ENCODE measurements at regions not wholly inside any gene's neighbourhood (a gene's known extent, or its start where the extent isn't known, plus 50 kb on each side); places are given as distances from the start of the nearest gene placed in this dataset.
"Not testable (repeated sequence)": the region's sequence is repeated elsewhere in the genome, so short reads cannot be mapped to it uniquely, and the experiment has no call there.

- no peak for DNase-seq (ENCODE audit: low read depth)
Measured at GRCh38 chr12:92431146-92431545, 271.6 kb upstream of the PLEKHG7 start.

DNA sequence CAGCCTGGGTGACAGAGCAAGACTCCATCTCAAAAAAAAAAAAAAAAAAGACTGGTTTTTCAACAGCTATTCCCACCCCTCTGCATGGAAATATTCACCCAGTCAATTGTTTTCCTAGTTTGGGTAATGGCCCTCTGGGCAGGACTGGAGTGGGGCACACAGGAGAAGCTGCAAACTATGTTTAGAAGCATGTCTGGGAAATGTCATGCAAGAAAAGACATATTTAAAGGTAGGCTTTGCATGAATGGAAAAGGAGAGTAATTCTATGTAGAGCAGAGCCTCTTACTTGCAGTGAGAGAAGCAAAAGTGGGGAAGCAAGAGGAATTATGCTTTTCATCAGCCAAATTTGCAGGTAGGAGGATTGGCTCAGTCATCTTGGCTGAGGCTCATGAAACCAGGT lies 276.5 kb upstream of the PLEKHG7 start:
- no peak for DNase-seq (ENCODE audit: low read depth)

DNA sequence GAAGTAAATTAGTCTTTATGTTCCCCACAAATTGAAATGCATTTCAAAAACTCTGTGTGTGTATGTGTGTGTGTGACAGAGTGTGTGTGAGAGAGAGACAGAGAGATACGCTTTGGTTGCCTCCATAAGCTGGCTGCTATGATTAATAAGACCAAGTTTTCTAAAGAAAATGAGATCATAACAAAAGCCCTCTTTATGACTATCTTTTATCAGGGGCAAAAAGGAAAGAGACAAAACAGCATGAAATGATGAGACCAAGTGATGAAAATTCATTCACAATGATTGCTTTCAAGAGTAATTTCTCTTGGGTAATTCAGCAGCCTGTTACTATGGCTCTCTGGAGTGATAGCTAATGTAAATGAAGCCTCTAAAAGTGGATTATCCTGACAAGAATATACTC lies 277.6 kb upstream of the PLEKHG7 start:
- DNase-seq (ENCODE audit: low read depth) = no peak

GRCh38 chr12:92424338-92424737 lies 278.5 kb upstream of the PLEKHG7 start:
- DNase-seq (ENCODE audit: low read depth) = no peak

GRCh38 chr12:92421701-92422100 lies 276.1 kb upstream of the BTG1 start:
- no peak for DNase-seq (ENCODE audit: low read depth)

DNA sequence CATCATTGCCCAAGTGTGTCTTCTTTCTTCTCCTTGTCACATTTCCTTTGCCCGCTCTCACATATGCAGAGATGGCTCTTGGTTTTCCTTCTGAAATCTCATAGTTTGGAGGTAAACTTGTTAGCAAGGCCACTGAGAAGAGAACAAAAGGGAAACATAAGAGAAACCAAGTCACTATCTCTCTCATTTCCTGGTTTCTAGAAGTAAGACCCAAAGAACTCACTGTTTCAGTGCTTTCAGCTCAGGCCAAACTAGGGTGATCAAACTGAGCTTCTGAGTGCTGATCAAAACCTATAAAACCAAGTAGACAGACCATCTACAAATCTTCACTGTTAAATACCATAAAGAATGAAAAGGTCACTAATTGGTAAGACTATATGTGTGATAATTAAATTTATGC lies 275.4 kb upstream of the BTG1 start:
- DNase-seq (ENCODE audit: low read depth) = no peak

GRCh38 chr12:92419201-92419600 lies 273.6 kb upstream of the BTG1 start:
- no peak for DNase-seq (ENCODE audit: low read depth)

DNA sequence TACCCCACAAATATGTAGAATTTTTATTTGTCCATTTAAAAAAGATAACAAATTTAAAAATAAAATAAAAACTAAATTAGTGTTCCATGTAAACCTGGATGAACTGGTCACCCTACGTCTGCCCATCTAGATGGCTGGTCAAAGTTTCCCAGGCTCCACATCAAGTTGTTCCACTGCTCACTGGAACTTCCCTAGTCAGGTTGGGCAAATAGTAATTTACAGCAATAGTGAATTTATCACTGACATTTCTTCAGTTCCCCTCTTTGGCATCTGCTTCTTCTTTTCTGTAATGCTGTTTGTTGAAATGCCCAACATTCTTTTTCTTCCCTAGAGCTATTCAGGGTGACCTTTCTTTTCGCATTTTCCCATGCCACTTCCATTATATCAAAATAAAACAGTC lies 272.7 kb upstream of the BTG1 start:
- DNase-seq (ENCODE audit: low read depth) = no peak

GRCh38 chr12:92417373-92417772 lies 271.7 kb upstream of the BTG1 start:
- no peak for DNase-seq (ENCODE audit: low read depth)

DNA sequence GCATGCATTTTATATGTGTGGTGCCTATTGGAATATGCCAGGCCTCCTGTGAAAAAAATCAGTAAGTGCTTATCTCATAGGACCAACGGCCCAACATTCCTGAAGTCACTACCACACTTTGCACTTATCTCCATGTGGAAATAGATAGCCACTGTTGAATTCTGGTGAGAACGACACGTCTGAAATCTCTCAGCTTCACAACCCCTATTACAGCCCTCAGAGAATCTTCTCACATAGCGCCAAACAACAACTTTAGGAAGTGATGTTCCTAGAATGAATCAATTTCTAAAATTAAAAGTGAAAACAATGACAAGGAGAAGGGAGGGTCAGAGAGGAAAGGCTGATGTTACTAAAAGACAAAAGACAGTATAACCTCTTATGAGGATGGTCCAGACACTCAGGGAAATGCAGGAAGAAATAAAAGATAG lies 270.8 kb upstream of the BTG1 start:
- no peak for DNase-seq (ENCODE audit: low read depth)

DNA sequence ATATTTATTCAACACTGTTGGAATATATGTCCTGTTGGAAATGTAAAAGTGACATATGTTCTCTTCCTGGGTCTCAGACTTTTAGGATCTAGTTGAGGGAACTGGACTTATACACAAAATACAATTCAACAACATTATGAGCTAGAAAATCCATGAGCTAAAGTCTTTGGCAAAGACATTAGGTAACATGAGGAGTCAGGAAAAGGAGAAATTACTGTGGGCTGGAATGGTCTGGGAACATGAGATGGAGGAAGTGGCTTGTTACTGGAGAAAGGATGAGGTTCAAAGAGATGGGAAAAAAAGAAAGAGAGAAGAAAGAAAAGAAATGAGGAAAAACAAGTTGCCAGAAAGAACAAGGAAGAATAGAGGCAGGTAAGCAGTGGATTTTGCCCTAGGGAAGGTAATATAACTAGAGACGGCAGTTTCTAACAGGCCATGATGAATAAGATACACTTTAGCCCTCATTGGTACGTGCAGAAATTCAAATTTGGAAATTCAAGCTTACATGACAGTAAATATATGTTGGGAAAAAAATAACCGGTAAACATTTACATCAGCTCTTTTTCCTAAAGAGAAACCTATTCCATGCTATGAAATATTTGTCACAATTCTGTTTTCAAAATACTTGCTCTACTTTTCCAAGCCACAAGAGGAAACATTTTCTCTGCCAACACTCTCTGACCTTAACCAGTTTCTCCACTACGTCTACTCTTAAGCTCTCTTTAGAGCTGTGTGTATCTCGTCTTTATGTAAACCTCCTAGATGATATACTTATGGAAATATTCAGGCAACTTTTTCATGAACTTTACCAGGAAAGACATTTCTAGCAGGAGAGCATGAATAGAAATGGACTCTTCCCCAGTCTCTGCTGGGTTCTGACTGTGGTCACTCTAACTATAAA lies 268.8 kb upstream of the BTG1 start:
- DNase-seq (ENCODE audit: low read depth) = no peak

- DNase-seq (ENCODE audit: low read depth) = no peak
Measured at GRCh38 chr12:92413286-92413685, 267.6 kb upstream of the BTG1 start.

DNA sequence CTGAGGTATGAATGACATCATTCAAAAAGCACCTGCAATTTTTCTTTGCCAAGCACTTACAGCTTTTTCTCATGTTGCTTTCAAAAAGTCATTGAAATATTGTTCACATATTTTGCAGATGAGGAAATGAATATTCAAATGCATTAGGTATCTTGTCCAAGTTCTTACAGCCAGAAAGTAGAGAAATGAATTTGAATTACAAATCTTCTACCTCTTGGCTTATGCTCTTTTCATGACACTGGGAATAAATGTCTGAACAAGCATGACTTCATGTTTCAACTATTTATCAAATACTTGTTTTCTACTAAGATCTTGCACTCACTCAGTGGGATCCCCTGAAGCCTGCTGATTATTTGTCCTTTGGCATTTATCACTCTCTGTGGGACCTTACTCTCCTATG lies 267.2 kb upstream of the BTG1 start:
- peak; percentile 52 for DNase-seq (ENCODE audit: low read depth)

DNA sequence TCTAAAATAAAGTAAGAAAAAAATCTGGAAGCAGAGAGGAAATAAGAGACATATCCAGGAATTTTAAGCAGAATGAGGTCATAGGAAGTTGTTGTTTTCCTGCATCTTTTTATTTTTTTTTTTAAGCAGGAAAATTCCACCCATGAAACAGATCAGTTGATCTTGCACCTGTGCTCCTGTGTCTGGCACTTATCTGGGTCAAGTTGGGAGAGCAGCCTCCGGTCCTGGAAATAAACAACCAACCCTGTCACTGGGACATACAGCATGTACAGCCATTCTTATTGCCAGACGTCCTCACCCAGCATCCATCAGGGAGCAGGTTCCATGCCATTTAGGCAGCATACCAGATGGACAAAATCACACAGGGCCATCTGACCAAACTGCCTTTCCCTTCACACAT lies 266.0 kb upstream of the BTG1 start:
- DNase-seq (ENCODE audit: low read depth) = no peak

DNA sequence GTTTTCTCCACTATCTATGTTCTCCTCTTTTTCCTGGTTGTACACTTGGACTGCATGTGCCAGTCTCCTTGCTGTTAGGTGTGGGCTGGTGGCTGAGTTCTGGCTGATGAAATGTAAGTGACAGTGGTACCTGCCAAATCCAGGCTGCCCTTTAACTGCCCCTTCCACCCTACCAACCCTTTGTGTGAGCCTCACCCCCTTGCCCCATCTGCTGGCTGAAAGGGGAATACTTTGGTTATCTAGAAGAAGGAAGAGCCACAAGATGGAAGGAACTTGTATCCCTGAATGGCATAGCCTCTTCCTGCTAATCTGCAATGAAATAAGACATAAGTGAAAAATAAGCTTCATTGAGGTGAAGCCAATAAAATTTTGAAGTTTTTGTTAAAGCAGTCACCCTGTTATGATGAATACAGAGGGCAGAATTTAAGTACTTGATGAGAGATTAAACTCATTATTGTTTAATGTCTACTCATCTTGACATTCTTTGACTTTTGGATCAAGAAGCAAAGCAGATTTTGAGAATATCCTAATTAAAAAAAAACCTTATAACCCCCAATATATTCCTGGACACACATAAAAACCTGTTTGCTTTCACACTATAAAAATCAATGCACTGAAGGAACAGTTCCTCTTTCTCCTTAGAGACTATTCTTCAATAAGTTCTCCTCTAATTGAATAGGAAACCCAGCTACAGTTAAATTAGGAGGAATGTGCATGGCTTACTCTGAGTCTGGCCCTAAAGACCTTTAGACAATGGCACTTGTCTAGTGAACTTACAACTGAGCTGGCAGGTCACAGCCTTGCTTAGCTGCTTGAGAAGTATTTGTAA lies 262.6 kb upstream of the BTG1 start:
- DNase-seq (ENCODE audit: low read depth) = no peak

GRCh38 chr12:92406404-92407070 lies 260.9 kb upstream of the BTG1 start:
- not testable (repeated sequence) for DNase-seq (ENCODE audit: low read depth)

DNA sequence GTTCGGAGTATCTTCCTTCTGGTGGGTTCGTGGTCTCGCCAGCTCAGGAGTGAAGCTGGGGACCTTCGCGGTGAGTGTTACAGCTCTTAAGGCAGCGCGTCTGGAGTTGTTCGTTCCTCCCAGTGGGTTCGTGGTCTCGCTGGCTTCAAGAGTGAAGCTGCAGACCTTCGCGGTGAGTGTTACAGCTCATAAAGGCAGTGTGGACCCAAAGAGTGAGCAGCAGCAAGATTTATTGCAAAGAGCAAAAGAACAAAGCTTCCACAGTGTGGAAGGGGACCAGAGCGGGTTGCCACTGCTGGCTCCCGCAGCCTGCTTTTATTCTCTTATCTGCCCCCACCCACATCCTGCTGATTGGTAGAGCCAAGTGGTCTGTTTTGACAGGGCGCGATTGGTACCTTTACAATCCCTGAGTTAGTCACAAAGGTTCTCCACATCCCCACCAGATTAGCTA lies 260.2 kb upstream of the BTG1 start:
- not testable (repeated sequence) for DNase-seq (ENCODE audit: low read depth)

DNA sequence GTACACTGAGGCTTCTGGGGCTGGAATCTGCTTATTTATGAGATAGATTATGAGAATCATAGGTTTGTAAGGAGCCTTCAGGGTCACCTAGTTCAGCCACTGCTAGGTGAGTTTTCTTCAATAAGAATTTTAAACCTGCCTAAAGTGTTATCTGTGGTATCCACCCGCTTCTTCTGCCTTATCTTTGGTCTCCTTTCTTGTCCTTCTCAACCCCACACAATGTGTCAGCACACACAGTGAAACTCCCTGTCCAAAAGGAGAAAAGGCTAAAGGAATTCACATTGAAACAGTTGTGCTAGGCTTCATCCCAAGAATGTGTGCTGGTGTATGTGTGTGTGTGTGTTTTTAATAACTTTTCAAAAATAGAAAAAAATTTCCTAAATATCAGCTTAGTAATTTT lies 259.3 kb upstream of the BTG1 start:
- no peak for DNase-seq (ENCODE audit: low read depth)

GRCh38 chr12:92404259-92404894 lies 258.7 kb upstream of the BTG1 start:
- no peak for DNase-seq (ENCODE audit: low read depth)

DNA sequence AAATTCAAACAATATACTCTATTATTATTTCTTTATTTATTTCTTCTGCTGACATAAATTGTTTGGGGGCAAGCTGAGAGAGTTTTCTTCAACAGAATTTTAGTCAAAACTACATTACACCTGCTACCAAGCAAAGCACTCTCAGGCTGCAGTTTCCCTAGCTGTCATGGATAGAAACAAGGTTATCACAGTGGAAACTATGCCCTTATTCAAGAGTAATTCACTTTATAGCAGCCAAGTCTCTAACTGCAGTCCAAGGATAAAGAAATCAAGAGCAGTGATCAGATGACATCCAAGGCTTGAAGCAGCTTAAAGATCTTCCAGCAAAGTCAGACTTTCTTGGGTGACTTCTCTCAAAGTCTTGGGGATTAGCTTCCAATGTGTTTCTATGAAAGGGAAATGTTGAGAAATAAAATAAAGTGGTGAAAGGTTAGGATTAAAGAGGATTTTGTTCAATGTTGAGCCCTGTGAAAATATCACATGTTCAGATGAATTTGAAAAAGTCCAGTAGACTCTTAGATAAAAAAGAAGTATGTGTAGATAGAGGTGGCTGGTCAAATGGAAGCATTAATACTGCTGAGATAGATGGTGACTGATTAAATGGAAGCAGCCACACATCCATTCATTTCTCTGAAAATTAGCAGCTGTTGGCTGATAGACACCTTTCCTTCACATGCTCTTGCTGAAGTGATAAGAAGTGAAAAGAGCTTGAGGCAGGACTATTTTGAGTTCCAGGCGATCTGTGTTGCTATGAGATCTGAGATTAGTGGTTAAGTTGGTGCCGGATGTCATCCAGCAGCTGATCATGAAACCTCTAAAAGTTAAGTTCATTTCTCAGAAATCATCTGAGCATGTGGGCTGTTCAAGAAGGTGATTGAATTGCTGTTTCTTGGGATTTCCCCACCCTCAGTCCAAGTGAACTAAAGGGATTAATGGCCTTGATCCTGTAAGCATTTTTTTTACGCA lies 257.8 kb upstream of the BTG1 start:
- no peak for DNase-seq (ENCODE audit: low read depth)

DNA sequence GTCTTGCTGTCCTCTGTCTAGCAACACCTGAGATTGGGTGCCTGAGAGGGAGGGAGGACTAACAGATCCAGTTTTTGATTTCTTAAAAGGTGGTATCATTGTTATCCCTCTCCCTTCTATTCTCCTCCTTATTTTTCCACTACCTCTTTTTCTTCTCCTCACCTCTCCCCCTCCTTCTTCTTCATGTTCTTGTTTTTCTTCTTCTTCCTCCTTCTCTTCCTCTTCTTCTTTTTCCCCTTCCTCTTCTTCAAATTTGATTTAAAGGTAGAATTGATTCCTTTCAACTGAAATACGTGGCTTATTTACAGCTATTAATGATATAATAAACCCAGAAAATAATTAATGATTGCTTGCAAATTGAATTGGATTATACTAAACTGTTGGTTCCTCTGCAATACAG lies 256.8 kb upstream of the BTG1 start:
- no peak for DNase-seq (ENCODE audit: low read depth)

Data from forelimb muscle (tissue), 1 donor.